H9 (cell line): ENCODE measurements at regions not wholly inside any gene's neighbourhood (a gene's known extent, or its start where the extent isn't known, plus 50 kb on each side); places are given as distances from the start of the nearest gene placed in this dataset.

Source experiments
- DNase-seq: peaks from one replicate; pipeline ENCODE4 v3.0.0-alpha.2; 2017
- H2AFZ ChIP-seq: one replicate; pipeline ENCODE4 v1.6.1; 2013; ENCODE audit warnings: mild to moderate bottlenecking, low read length, control low read depth, moderate library complexity
- H2AK5ac ChIP-seq: 2 replicates; pipeline ENCODE4 v1.6.1; 2013; ENCODE audit warnings: low read length, control low read depth, mixed read lengths; ENCODE audit not compliant: insufficient read length
- H2BK120ac ChIP-seq: one replicate; pipeline ENCODE4 v1.6.1; 2013; ENCODE audit warnings: low read depth, mild to moderate bottlenecking, low read length, control low read depth, inconsistent platforms; ENCODE audit not compliant: poor library complexity, severe bottlenecking
- H2BK12ac ChIP-seq: 2 replicates; pipeline ENCODE4 v1.6.1; 2013; ENCODE audit warnings: low read length, control low read depth, mixed read lengths, low read depth; ENCODE audit not compliant: insufficient read length
- H2BK15ac ChIP-seq: 2 replicates; pipeline ENCODE4 v1.6.1; 2013; ENCODE audit warnings: low read depth, low read length, control low read depth
- H2BK20ac ChIP-seq: one replicate; pipeline ENCODE4 v1.6.1; 2013; ENCODE audit warnings: low read depth, mild to moderate bottlenecking, low read length, control low read depth, inconsistent platforms; ENCODE audit not compliant: poor library complexity, severe bottlenecking
- H2BK5ac ChIP-seq: 2 replicates; pipeline ENCODE4 v1.6.1; 2013; ENCODE audit warnings: low read length, control low read depth, mixed read lengths; ENCODE audit not compliant: insufficient read length
- H3K14ac ChIP-seq: 2 replicates; pipeline ENCODE4 v1.6.1; 2013; ENCODE audit warnings: low read length, control low read depth; ENCODE audit not compliant: insufficient read depth
- H3K18ac ChIP-seq: 2 replicates; pipeline ENCODE4 v1.6.1; 2013; ENCODE audit warnings: low read depth, mild to moderate bottlenecking, mixed read lengths, low read length, control low read depth; ENCODE audit not compliant: insufficient read length
- H3K23ac ChIP-seq: 2 replicates; pipeline ENCODE4 v1.6.1; 2013; ENCODE audit warnings: low read length, control low read depth, mixed read lengths, low read depth; ENCODE audit not compliant: insufficient read length
- H3K23me2 ChIP-seq: 2 replicates; pipeline ENCODE4 v1.6.1; 2013; ENCODE audit warnings: low read depth, mild to moderate bottlenecking, mixed read lengths, low read length, control low read depth; ENCODE audit not compliant: insufficient read length, poor library complexity, severe bottlenecking
- H3K27ac ChIP-seq: 2 replicates; pipeline ENCODE4 v1.5.1; 2013; ENCODE audit warnings: low read length, control low read depth, mixed read lengths, low read depth; ENCODE audit not compliant: insufficient read length
- H3K27me3 ChIP-seq: 2 replicates; pipeline ENCODE4 v1.6.1; 2013; ENCODE audit warnings: low read length, control low read depth, inconsistent platforms; ENCODE audit not compliant: insufficient read depth
- H3K4ac ChIP-seq: 2 replicates; pipeline ENCODE4 v1.6.1; 2013; ENCODE audit warnings: low read depth, mild to moderate bottlenecking, control low read depth, inconsistent platforms, low read length, moderate library complexity
- H3K4me1 ChIP-seq: 2 replicates; pipeline ENCODE4 v1.6.1; 2013; ENCODE audit warnings: low read length, control low read depth, inconsistent platforms; ENCODE audit not compliant: insufficient read depth
- H3K4me2 ChIP-seq: 2 replicates; pipeline ENCODE4 v1.6.1; 2013; ENCODE audit warnings: low read length, control low read depth, mixed read lengths; ENCODE audit not compliant: insufficient read length, insufficient read depth
- H3K56ac ChIP-seq: 2 replicates; pipeline ENCODE4 v1.6.1; 2013; ENCODE audit warnings: low read depth, mild to moderate bottlenecking, mixed read lengths, low read length, control low read depth; ENCODE audit not compliant: insufficient read length
- H3K79me1 ChIP-seq: 2 replicates; pipeline ENCODE4 v1.6.1; 2013; ENCODE audit warnings: low read depth, mild to moderate bottlenecking, moderate library complexity, low read length, control low read depth, inconsistent platforms; ENCODE audit not compliant: insufficient read depth, poor library complexity, severe bottlenecking
- H3K79me2 ChIP-seq: 2 replicates; pipeline ENCODE4 v1.6.1; 2013; ENCODE audit warnings: low read length, control low read depth, inconsistent platforms; ENCODE audit not compliant: insufficient read depth
- H3K9ac ChIP-seq: 2 replicates; pipeline ENCODE4 v1.6.1; 2013; ENCODE audit warnings: low read length, control low read depth, mixed read lengths; ENCODE audit not compliant: insufficient read length; ENCODE audit errors: extremely low read depth
- H3K9me3 ChIP-seq: one replicate; pipeline ENCODE4 v1.6.1; 2013; ENCODE audit warnings: low read depth, low read length, inconsistent platforms; ENCODE audit not compliant: control insufficient read depth
- H3T11ph ChIP-seq: one replicate; pipeline ENCODE4 v1.6.1; 2013; ENCODE audit warnings: mild to moderate bottlenecking, low read length, control low read depth, inconsistent platforms
- H4K20me1 ChIP-seq: one replicate; pipeline ENCODE4 v1.6.1; 2013; ENCODE audit not compliant: control insufficient read depth, insufficient read length, insufficient read depth
- H4K5ac ChIP-seq: 2 replicates; pipeline ENCODE4 v1.6.1; 2013; ENCODE audit warnings: low read depth, mild to moderate bottlenecking, mixed read lengths, low read length, control low read depth; ENCODE audit not compliant: insufficient read length
- H4K8ac ChIP-seq: replicated peaks from 2 replicates; pipeline ENCODE4 v1.6.1; 2013; ENCODE audit warnings: low read length, control low read depth, mixed read lengths, low read depth; ENCODE audit not compliant: insufficient read length
- H4K91ac ChIP-seq: 2 replicates; pipeline ENCODE4 v1.6.1; 2013; ENCODE audit warnings: low read depth, mild to moderate bottlenecking, moderate library complexity, mixed read lengths, low read length, control low read depth; ENCODE audit not compliant: insufficient read length
- H3K27ac Mint-ChIP-seq, 3 experiments: 2 replicates in 2 of 3; 3 replicates in 1 of 3; pipeline ENCODE4 v1.8.0; 2020 to 2021; ENCODE audit warnings: mixed read lengths in 3 of 3, mild to moderate bottlenecking in 1 of 3, moderate library complexity in 1 of 3
- H3K27me3 Mint-ChIP-seq: 2 replicates; pipeline ENCODE4 v1.8.0; 2021; ENCODE audit warnings: low read depth, mild to moderate bottlenecking, moderate library complexity, mixed read lengths
- H3K36me3 Mint-ChIP-seq, 3 experiments: 2 replicates in 2 of 3; 3 replicates in 1 of 3; pipeline ENCODE4 v1.8.0; 2020 to 2021; ENCODE audit warnings: low read depth in 3 of 3, mixed read lengths in 3 of 3; ENCODE audit not compliant: insufficient read depth in 1 of 3
- H3K4me1 Mint-ChIP-seq, 2 experiments: 2 replicates each; pipeline ENCODE4 v1.8.0; 2020; ENCODE audit warnings: mixed read lengths in 2 of 2
- H3K4me3 Mint-ChIP-seq, 2 experiments: 2 replicates in 1 of 2; 3 replicates in 1 of 2; pipeline ENCODE4 v1.8.0; 2020 to 2021; ENCODE audit warnings: mild to moderate bottlenecking in 2 of 2, mixed read lengths in 2 of 2, moderate library complexity in 1 of 2
- H3K9me3 Mint-ChIP-seq, 2 experiments: 2 replicates in 1 of 2; 3 replicates in 1 of 2; pipeline ENCODE4 v1.8.0; 2020; ENCODE audit warnings: mild to moderate bottlenecking in 2 of 2, mixed read lengths in 2 of 2, moderate library complexity in 1 of 2
- CTCF ChIP-seq: fragments of 200-600 bp; sonication (generic); conservative IDR thresholded peaks from 3 replicates; pipeline ENCODE4 v1.8.0; 2021; ENCODE audit warnings: antibody characterized with exemption, mild to moderate bottlenecking
- WGBS: extraction: QIAGEN DNeasy Blood & Tissue Kit; methylation state at CpG from one replicate; pipeline ENCODE4 v1.1.7; 2013; ENCODE audit warnings: missing lambda C conversion rate, low lambda C conversion rate, mixed read lengths; ENCODE audit not compliant: insufficient read length; ENCODE audit errors: extremely low coverage; 5-methylcytosine and 5-hydroxymethylcytosine counted together

GRCh38 chr1:201688514-201688913 is 140.4 kb upstream of the IPO9 start:
- H3K9me3 Mint-ChIP-seq, result no peaks in the 10 kb centered on the region
- Histone ChIP-seq H2BK15ac (no peak overlapping the region), H3K4ac (no peak overlapping the region), H3K23ac (no peak overlapping the region), H3K23me2 (no peaks in the 10 kb centered on the region), H2AK5ac (no peak overlapping the region), H4K8ac (no peak overlapping the region), H3K9me3 (no peaks in the 10 kb centered on the region), H2BK5ac (no peak overlapping the region), H3K4me1 (peaks cover 25% of the 10 kb centered on the region; the same call in 1 of the 2 replicates), H2BK12ac (no peak overlapping the region), H4K20me1 (no peaks in the 10 kb centered on the region), H3K9ac (no peak overlapping the region), H3K4me2 (no peak overlapping the region), H2BK120ac (no peak overlapping the region), H4K5ac (no peak overlapping the region), H3K79me1 (no peaks in the 10 kb centered on the region), H2AFZ (no peak overlapping the region), H3K79me2 (no peaks in the 10 kb centered on the region), H3K18ac (no peak overlapping the region), H3T11ph (no peak overlapping the region), H3K27me3 (no peaks in the 10 kb centered on the region), H3K14ac (no peak overlapping the region), H2BK20ac (no peak overlapping the region), H3K27ac (no peak overlapping the region), H4K91ac (no peak overlapping the region), H3K56ac (no peak overlapping the region)
- DNase-seq, result no peak
- no peak overlapping the region for H3K4me3 Mint-ChIP-seq
- H3K27ac Mint-ChIP-seq, result no peak overlapping the region
- no peak for TF ChIP-seq CTCF
- H3K27me3 Mint-ChIP-seq, result no peaks in the 10 kb centered on the region
- H3K36me3 Mint-ChIP-seq, result no peaks in the 10 kb centered on the region
- H3K4me1 Mint-ChIP-seq, result peaks cover 34 to 43% of the 10 kb centered on the region in 2 experiments
- WGBS, result no CpG with 5 or more reads among the region's 9 CpGs
